A673 (cell line): ENCODE measurements at regions not wholly inside any gene's neighbourhood (a gene's known extent, or its start where the extent isn't known, plus 50 kb on each side); places are given as distances from the start of the nearest gene placed in this dataset.

Source experiments
- EZH2 ChIP-seq: fragments of 200-600 bp; sonication (generic); IDR thresholded peaks from 2 replicates; pipeline ENCODE4 v1.6.1; 2017; ENCODE audit warnings: borderline replicate concordance, low read depth, mild to moderate bottlenecking, mixed read lengths, antibody characterized with exemption, low read length; ENCODE audit not compliant: poor library complexity, severe bottlenecking
- TF ChIP-seq, protein P1 (sequence below): fragments of 300-800, 200-600 bp; sonication (generic); conservative IDR thresholded peaks from 2 replicates; pipeline ENCODE4 v1.5.1; 2017; ENCODE audit warnings: low read depth, mild to moderate bottlenecking, antibody characterized with exemption, low read length, moderate library complexity, mixed read lengths

DNA sequence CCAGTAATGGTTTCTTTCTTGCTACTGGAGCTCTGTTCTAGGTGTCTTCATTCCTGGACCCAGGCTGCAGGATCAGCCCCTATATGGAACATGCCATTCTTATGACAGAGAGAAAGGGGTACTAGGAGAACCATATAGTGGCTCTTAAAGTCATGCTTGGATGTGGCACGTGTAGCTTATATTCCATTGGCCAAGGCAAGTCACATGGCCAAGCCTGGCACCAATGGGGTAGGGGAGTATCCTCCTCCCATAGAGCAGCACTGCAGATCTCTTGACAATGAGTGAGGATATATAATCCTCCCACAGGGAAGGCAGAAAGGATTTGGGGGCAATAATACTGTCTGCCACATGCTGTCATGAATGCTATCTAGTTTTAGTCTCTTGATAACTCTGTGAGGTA is 193.3 kb downstream of the PALM2AKAP2 start:
- TF ChIP-seq, protein P1, sequence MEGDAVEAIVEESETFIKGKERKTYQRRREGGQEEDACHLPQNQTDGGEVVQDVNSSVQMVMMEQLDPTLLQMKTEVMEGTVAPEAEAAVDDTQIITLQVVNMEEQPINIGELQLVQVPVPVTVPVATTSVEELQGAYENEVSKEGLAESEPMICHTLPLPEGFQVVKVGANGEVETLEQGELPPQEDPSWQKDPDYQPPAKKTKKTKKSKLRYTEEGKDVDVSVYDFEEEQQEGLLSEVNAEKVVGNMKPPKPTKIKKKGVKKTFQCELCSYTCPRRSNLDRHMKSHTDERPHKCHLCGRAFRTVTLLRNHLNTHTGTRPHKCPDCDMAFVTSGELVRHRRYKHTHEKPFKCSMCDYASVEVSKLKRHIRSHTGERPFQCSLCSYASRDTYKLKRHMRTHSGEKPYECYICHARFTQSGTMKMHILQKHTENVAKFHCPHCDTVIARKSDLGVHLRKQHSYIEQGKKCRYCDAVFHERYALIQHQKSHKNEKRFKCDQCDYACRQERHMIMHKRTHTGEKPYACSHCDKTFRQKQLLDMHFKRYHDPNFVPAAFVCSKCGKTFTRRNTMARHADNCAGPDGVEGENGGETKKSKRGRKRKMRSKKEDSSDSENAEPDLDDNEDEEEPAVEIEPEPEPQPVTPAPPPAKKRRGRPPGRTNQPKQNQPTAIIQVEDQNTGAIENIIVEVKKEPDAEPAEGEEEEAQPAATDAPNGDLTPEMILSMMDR: no peak
- no peak for TF ChIP-seq EZH2
